ENCODE measurements at regions not wholly inside any gene's neighbourhood (a gene's known extent, or its start where the extent isn't known, plus 50 kb on each side); places are given as distances from the start of the nearest gene placed in this dataset.

DNA sequence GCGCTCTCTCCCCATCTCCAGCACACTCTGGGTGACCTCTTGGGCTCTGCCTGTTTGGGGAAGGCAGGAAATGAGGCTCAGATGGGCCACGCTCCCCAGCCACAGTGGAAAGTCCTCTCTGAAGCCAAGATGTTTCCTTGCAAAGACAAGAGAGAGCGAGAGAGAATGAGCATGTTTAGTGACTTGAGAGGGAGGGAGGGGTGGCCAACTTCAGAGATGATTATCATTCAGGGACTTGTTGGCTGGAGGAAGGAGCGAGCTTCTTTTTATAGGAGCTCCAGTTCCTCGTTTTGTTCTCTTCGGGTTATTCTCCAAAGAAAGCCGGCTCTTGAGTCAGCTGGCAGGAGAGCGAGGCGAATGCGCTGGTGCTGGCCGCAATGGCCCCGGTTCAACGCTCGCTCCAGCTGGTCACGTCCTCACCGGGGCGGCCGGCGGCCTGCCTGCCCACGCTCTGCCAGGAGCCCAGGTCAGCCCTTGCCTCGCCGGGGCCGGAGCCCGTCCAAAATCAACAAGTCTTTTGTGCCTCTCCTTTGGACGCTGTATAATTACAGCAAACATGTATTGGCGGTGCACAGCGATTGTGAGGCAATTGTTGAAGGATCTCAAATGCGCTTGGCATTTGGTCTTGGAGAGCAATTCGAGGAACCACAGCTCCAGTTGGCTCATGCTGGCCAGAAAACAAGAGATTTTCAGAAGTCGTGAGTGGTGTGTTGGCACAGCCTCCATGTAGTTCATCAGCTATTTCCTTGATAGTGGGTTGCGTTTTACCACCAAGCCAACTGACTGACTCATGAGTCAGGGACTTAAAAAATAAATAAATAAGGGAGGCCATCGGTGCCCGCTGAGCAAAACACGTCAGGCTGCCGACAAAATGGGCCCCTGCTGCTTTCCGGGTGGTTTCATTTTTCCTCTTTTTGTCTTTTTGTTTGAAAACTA, 288.6 kb downstream of the UACA start:
- DNase-seq (ENCODE audit: low read depth): peak; percentile 98

DNA sequence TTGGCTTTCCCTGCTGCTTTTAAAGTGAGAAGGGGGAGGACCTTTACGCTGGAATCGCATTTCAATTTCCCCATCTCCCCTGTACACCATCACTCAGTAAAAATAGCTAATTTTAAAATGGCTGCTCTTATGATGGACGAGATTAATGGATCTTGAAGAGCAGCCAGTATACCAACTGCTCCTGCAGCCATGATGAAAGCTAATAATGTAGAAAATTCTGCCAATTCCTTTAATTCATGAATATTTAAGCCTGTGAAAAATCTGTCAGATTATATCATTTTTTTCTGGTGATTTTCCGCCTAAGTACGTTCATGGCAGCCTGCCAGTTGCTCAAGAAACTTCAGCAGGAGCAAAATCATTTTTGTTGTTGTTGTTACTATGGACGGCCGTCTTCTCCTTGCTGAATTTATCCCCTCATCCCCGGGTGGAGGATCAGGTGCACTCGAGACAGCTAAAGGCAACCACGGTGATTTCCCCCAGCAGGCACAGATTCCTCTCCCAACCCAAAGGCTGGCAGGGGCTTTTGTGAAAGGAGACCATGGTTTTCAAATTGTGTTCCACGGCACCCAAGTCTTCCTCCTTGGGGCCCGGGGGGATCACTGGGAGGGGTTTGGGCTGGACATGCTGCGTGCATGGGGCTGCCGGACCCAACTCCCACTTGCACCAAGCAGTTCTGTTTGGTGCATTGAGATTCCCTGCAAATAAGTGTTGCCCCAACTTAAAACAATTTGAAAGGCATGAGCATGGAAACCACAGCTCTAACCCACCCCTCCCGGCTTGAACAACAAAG, 289.6 kb downstream of the UACA start:
- DNase-seq (ENCODE audit: low read depth): no peak

DNA sequence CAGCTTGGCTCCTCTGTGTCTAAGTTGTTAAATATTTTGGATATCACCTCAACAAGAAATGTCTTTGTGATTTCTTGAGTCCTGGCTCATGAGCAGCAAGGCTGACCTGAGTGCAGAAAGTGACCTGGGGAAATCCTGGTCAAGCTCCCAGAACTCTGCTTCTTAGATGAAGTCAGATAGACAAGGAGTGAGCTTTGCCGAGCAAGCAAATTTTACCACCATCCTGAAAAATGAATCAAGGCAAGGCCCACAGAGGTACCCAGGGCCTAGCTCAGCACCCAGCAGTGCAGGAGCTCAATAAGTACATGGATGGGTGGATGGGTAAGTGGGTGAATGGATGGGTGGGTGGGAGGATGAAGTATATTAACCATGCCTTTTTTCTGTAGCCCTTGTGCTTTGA, 291.8 kb downstream of the UACA start:
- DNase-seq (ENCODE audit: low read depth): no peak

DNA sequence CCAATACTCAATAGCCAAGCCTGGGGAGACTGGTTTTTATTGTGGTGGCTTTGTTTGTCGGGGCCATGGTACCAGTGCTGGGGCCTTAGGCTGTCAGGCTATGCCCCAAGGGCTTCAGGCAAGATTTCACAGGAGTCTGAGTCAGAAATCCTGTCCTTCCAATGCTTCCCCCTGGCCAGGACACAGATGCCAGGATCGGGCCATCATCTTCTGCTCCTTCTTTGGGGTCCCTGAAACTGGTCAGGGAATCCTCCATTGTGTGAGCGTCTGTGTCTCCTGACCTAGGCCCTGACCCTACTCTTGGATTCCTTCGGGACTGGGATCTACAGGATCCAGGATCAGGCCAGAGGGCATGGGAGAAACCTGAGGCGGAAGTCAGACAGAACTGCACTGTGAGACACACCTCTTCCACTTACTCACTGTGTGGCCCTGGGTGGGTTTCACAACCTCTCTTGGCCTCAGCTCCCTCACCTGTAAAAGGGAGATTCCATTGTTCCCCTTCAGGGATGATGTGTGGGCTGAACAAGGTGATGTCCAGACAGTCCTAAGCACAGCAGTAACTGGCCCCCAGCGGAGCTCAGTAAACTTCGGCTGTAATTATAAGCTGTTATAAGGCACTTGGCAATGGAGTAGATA, 292.7 kb downstream of the UACA start:
- peak; percentile 54 for DNase-seq (ENCODE audit: low read depth)

DNA sequence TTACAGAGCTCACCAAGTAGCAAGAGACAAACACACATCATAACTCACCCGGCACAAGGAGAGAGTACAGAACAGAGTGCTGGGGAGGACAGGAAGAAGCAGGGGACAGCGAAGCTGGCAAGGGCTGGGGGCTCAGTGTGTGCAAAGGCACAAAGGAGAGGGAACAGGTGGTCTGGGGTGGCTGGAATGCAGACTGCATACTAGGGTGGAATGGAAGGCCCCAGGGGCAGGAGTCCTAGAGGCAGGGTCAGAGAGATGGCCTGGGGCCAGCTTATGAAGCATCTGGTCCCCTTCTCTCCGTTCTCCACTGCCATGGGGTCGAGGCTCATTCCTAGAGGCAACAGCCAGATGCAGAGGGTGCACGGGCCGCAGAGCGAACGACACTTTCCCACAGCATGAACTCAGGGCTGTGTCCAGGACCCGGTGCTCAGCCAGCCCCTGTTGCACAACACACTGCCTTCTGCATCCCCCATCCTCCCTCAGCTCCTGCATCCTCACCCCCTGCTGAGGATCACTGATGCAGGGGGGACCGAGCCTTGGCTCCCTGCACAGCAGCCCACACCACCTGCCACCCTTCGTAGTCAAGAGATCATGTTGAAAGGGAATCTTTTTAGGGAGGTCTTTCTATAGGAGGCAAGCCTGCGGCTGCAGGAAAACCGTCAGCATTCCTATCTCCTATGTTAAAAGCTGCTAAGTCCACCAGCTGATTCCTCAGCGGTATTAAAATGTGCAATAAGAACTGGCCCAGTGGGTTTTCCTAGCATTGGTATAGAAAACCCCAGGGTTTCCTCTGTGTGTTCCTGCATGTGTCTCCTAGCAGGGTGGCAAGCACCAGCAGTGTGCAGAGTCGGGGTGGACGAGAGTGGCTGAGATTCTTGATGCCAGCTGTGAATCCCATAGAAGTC, 293.5 kb downstream of the UACA start:
- DNase-seq (ENCODE audit: low read depth): no peak

DNA sequence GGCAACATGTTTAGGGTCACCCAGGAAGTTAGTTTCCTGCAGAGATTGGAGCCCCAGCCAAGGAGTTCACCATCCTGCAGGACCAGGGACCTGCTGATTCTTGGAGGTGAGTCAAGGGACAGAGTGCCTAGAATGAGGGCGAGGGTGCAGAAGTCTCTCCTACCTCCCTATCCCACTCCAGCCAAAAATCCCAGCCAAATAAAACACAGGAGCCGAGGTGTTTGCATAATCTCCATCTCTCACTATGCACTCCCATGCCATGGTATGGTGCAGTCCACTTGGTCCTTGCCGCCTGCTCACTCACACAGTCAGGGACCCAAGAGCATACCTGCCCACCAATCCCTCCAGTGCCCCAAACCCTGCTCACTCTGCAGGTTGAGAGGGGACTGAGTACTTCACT, 294.2 kb downstream of the UACA start:
- DNase-seq (ENCODE audit: low read depth): no peak

DNA sequence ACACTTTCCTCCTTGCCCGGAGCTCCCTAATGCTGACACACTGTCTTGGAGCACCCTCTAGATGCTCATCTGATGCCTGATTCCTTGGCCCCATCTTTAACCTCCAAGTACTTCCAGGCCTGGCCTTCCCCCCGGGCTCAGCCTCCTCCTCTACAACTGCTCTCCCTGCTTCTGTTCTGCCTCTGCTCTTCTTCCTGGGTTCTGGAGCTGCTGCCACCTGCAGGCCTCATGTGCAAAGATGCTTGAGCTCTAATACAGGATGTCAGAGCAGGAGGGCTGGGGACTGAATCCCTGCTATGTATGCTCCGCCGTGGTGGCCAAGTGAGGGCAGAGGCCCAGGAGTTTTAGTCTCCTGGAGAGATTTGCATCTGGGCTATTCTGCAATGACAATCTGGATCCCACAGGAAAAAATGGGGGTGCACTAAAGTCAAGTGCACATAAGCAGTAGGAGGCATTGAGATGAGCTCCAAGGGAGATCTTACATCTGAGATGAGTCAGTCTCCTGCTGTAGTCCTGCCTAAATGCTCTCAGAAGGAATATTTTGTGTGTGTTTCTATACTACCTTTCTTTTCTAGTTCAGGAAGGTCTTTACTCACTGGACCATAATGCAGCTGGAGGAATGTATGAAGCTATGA, 296.3 kb downstream of the UACA start:
- peak; percentile 62 for DNase-seq (ENCODE audit: low read depth)

DNA sequence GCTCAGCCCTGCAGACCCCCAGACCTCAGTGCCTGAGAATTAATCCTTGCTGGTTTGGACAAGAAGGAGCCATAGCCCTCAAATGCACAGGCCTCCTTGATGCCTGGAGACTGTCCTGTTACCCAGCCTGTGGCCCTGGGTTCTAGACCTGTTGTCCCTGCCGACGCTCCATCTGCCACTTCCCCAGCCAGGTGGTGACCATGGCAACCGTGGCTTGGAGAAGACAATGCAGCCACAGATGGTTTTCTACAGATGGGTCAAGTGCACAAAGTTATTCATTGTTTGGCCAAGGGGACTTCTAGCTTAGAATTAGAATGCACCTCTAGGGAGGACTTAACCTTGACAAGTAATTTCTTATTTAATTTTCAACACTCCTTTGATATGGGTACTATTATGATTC, 297.1 kb downstream of the UACA start:
- no peak for DNase-seq (ENCODE audit: low read depth)

DNA sequence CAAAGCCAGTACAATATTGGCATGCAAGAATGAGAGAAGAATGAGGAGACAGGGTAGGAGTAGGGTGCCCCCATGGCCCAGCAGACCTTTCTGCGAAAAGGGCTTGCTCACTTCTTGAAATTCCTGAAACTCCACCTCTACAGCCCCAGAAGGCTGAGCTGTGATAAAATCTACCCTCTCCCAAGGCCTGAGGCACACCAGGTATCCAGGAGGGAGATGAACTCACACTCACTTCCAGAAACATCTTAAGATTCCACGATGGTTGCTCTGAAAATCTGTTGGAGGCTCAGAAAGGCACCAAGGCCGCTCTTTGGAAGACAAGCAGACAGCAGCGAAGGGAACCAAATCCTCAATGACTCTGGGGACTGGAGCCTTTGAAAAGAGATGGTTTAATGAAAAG, 297.5 kb downstream of the UACA start:
- DNase-seq (ENCODE audit: low read depth): no peak

DNA sequence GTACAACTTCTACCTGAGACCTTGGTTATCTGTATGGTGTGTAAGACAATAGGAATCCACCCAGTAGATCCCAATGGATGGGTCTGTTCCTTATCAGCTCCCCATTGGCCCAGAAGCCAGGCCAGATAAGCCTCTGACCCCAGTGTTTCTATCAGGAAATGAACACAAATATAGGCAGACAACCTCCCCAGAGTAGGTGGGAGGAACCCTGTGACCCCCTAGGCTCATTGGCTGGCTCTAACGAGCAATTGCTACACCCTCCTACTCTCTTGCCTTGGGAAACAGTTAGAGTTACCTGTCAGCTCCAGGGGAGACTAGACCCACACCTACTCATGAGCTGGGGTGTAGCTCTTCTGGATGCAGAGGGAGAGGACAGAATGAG, 299.9 kb downstream of the UACA start:
- no peak for DNase-seq (ENCODE audit: low read depth)

DNA sequence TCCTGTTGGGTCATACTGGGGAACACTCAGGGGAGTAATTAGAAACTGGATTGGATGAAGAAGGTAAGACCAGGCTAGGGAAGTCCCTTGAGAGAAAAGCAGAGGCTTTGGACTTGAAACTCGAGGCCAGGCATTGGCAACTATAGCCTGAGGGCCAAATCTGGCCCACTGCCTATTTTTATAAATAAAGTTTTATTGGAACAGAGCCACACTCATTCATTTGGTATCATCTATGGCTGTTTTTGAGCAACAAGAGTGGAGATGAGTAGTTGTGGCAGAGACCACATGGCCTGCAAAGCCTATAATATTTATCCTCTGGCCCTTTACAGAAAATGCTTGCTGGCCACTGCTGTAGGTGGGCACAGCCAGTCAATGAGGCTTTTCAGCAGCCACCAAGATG, 301.4 kb downstream of the UACA start:
- DNase-seq (ENCODE audit: low read depth): no peak

DNA sequence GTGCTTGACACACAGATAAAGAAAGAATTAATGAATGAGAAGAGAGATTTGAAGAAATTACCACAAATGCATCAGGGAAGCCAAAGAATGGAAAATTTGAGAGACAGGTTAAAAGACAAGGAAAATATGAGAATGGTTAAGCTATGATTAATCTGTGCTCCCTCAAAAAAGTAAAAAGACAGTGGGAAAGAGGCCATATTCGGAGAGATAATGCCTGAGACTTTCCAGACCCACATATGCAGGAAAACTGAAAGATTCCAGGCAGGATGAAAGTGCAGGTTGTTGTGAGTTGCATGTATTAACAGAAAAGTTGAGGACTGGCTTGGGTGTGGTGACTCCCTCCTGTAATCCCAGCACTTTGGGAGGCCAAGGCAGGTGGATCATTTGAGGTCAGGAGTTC, 302.3 kb downstream of the UACA start:
- DNase-seq (ENCODE audit: low read depth): no peak

DNA sequence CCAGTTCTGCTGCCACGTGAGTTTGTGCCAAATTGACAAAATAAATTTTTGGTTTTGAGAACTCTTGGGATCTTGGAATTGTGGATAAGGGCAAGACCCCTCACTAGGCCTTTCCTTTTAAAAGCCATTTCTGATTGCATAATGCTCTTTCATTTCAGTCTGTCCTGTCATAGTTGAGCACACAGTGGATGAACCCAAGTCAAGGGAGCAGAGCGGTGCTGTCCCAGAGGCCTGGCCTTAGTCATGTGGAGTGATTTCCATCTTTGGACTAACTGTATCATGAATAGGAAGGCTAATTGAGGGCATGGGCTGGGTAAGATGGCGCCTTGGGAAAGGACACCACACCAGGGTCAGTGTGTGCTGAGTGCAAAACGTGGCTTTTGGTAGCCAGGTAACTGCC, 304.0 kb downstream of the UACA start:
- DNase-seq (ENCODE audit: low read depth): no peak

DNA sequence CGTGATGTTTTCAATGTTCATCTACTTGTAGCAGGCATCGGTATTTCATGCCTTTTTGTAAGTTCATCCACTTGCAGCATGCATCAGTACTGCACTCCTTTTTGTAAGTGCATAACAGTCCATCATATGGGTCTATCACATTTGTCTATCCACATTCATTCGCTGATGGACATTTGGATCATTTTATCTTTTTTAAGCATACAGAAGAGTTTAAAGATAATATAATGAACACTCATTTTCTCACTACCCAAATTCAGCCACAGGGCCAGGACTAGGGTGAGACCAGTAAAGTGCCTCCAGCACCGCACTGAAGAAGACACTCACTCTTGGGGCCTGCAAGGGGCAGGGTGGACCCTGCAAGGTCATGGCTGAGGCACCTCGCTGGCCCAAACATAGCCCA, 309.6 kb downstream of the UACA start:
- DNase-seq (ENCODE audit: low read depth): no peak

DNA sequence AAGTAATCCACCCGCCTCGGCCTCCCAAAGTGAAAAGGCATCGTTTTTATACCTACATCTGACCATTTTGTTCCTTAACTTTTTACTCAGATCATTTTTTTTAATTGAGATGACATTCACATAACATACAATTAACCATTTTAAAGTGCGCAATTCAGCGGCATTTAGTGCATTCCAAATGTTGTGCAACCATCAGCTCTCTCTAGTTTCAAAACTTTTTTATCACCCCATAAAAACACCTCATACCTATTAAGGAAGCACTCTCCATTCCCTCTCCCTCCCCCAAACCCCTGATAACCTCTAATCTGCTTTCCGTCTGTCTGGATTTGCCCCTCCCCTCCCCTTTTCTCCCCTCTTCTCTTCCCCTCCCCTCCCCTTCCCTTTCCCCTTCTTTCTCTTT, 310.1 kb downstream of the UACA start:
- DNase-seq (ENCODE audit: low read depth): no peak

DNA sequence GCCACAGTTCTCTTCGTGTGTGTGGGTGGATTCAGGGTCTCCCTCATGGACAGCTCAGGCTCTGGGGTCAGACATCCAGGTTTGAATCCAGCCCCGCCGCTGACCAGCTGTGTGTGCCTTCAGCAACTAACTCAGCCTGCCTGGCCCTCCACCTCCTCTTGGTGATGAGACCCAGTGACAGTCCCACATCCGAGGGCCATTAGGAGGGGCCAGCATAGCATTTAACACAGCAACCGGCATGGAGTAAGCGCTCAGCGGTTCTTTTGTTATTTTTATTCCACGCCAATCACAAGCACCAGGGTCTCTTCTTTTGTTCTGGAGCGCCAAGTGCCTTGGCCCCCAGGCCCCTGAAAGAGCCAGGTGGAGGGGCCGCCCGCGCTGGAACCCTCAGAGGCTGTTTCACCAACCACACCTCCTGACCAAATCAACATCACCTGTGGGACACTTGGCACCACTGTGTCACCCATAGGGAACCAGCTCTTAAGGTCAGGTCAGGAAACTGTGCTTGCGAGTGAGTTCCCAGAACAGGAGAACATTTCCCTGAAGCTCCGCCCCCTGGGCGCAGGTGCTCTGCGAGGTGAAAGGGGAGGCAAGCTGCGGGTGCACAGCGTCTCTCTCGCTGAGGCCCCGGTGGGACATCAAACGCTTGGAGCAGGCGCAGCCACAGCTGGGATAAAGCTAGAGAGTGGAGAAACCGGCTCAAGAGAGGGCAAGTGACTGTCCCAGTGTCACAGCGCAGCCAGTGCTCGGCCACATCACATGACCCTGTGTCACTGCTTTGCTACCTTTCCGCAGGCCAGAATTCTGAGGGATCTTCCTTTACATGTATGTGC, 311.3 kb downstream of the UACA start:
- DNase-seq (ENCODE audit: low read depth): no peak

DNA sequence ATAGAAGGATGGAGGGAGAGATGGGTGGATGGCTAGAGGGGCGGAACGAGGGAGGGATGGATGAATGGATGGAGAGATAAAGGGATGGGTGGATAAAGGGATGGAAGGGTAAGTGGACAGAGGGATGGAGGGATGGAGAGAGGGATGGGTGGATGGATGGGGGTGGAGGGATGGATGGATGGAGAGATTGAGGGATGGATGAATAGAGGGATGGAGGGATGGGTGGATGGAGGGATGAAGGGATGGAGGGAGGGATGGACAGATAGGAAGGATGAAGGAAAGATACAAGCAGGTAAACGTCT, 313.3 kb downstream of the UACA start:
- DNase-seq (ENCODE audit: low read depth): no peak

DNA sequence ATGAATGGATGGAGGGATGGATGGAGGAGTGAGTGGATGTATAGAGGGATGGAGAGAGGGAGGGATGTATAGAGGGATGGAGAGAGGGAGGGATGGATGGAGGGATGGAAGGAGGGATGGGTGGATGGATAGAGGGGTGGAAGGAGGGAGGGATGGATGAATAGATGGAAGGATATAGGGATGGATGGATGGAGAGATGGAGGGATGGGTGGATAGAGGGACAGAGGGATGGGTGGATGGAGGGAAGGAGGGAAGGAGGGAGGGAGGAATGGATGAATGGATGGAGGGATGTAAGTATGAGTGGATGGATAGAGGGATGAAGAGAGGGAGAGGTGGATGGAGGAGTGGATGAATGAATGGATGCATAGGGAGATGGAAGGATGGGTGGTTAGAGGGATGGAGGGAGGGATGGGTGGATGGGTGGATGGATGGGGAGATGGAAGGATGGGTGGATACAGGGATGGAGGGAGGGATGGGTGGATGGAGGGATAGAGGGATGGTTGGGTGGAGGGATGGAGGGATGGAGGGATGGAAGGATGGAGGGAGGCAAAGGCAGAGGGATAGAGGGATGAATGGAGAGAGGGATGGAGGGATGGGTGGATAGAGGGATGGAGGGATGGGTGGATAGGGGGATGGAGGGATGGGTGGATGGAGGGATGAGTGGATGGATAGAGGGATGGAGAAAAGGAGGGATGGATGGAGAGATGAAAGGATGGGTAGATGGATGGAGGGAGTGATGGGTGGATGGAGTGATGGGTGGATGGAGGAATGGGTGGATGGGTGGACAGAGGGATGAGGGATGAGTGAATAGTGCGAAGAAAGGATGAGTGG, 313.8 kb downstream of the UACA start:
- no peak for DNase-seq (ENCODE audit: low read depth)

DNA sequence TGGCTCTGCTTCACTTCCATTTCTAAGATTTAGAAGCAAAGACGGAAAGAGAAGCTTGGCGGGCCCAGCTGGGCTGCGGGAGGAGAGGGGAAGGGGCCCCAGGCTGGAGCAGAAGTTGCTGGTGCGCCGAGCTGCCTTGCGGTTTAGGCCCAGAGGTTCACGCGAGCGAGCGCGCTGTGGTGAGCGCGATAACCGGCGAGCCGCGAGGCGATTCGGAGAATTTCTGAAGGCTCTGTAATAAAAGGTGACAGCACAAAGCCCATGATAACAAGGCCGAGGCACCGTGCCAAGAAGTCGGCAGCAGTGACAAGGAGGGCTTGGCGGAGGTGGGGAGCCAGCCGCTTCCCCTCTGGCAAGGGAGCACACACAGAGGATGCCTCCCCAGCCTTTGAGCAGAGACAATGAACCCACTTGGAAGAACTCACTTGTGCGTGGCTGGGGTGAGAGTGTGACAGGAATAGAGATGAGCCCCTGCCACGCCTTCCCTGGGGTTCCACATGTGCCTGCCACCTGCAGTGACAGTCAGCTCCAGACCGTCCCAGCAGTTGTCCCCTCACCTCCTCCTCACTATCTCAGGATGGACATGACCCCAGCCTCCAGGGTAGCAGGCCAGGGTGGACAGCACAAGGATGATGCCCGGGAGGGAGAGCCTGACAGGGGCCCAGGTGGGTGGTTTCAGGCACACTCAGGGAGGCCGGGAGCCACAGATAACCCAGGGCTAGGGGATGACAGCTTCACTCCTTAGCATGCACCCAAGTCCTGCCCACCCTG, 315.2 kb downstream of the UACA start:
- DNase-seq (ENCODE audit: low read depth): no peak

All from M059J (cell line).